GM21737 (cell line): ENCODE measurements at regions not wholly inside any gene's neighbourhood (a gene's known extent, or its start where the extent isn't known, plus 50 kb on each side); places are given as distances from the start of the nearest gene placed in this dataset.

Source experiments
- ATAC-seq: cut with Tn5 transposase; IDR thresholded peaks from one replicate; pipeline ENCODE4 v1.9.1; 2021; ENCODE audit warnings: mild to moderate bottlenecking, moderate library complexity; ENCODE audit not compliant: unreplicated experiment

- ATAC-seq: no peak
Observed at GRCh38 chr1:104921525-104921924, 1171.8 kb downstream of the AMY1C start.

DNA sequence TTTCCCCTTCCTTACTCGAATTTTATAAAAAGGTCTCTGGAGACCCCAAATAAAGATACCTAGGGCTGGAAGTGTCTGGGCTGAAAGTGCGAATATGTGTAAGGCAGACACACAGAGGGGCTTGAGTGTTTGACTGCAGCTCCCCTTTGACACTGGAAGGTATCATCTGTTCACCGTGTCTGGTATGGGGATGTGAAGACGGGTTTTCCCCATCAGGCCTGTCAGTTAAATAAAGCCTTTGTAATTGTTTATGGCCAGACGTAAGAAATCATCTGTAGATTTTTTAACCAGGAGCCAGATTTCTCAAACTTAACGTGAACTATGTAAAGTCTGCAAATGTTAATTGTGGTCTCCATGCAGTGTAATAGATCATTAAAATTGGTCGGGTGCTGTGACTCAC, 1173.4 kb downstream of the AMY1C start:
- ATAC-seq: no peak

DNA sequence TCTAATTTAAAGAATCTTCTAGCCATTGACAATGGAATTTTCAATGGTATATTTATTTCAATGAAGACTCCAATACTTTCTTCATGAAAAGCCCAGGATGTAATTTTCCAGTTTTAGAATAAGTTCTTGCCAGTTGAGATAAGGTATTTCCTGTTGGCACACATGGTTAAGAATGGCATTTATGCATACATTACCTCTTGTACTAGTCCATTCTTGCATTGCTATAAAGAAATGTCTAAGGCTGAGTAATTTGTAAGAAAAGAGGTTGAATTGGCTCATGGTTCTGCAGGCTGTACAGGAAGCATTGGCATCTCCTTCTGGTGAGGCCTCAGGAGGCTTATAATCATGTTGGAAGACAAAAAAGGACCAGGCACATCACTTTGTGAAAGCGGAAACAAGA, 1179.6 kb downstream of the AMY1C start:
- ATAC-seq: no peak

GRCh38 chr1:104932030-104932915, 1182.6 kb downstream of the AMY1C start:
- peak; percentile 64 for ATAC-seq

DNA sequence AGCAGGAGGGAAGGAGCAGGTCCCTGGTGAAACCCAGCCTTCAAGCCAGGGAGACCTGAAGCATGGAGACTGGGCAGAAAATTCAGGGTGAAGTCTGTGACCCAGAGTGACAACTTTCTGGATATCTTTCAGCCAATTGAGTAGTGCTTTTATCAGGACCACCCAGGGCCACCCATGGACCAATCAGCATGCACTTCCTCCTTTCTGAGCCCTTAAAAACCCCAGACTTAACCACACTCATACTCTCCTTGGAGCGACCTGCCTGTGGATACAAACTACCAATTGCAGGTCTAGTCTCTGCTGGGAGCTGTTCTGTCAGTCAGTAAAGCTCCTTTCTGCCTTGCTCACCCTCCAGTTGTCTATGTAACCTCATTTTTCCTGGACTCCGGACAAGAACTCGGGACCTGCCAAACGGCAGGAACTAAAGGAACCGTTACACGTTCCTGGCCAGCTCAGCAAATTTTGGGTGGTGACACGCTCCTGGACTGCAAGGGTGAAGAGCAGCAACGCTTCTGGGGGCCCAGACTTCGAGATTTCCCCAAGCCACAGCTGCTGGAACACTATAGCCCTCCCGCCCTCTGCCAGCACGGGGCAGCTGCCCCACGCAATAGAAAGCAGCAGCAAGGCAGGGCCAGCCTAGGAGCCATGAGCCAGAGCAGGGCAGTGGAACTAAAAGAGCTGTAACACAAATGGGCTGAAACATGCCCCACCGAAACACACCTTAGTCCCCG, 1183.4 kb downstream of the AMY1C start:
- no peak for ATAC-seq

- ATAC-seq: no peak
Observed at GRCh38 chr1:104933846-104934245, 1184.1 kb downstream of the AMY1C start.

GRCh38 chr1:104945406-104945805, 1195.7 kb downstream of the AMY1C start:
- ATAC-seq: no peak

- ATAC-seq: no peak
Observed at GRCh38 chr1:104946558-104947210, 1197.0 kb downstream of the AMY1C start.

DNA sequence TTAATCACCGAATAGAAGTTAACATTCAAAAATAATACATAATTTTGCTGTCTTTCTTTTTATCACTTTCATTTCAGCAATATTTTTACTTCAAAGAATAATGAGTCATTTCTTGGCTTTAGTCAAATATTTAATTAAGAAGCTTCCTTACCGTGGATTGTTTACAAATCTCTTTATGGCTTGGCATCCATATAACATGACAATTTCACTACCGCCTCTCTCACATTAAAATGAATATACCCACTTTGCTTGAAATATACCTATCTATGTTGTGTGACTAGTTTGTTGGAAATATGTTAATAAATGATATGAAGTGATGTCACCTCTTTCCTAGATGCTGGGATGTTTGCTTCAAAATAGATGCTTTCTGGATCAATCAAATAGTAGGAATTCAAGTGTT, 1203.9 kb downstream of the AMY1C start:
- ATAC-seq: no peak

GRCh38 chr1:104973516-104973915, 1223.8 kb downstream of the AMY1C start:
- ATAC-seq: no peak

GRCh38 chr1:104979651-104980050, 1230.0 kb downstream of the AMY1C start:
- ATAC-seq: no peak

DNA sequence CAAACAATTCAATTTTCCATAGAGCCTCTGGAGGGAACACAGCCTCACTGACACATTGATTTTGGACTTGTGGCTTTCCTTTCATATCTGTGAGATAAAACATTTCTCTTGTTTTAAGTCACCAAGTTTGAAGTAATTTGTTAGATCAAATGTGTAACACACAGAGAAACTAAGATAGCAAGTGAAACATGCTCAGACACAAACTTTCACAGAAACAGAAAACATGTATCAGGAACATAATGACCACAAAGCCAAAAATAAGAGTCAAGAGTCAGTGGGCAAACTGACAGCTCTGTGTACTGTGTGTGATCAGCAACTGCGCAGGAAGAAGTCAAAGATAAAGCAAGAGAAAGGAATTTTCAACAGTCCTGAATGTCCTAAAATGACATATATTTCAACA, 1237.5 kb downstream of the AMY1C start:
- ATAC-seq: peak; percentile 87

DNA sequence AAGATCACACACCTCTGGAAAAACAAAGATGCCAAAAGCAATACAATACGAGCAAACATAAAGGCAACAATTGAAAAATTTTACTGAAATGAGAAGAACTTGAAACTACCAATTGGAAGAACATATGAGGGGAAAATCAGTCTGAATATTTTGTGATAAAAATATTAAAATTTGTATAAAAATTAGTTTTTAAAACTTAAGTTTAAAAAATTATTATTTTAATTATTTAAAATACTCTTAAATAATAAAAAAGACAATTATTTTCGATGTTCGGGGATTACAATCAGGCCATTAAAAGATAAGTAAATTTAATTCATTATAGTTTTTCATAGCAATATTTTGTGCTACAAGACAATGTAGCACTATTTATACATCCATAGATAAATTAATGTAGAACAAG, 1239.3 kb downstream of the AMY1C start:
- ATAC-seq: no peak

- ATAC-seq: no peak
Observed at GRCh38 chr1:104991702-104992101, 1242.0 kb downstream of the AMY1C start.

DNA sequence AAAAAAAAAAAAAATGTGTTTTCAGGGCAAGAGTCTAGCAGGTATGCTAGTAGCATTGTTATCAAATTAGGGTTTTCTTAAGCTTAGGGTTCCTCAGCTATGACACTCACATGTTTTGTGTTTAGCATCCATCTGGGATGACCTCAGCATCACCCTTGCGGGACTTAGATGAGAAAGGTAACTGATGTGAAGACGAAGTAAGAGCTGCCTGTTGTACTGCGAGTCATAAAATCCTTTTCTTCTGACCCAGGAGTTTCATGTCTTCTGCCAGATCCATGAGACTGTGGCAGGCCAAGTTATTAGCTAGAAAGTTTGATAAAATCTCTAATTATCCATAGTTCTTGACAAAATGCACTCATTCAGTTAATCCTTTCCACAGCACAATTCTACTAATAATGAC, 1251.1 kb downstream of the AMY1C start:
- no peak for ATAC-seq

- ATAC-seq: no peak
Observed at GRCh38 chr1:105004515-105004914, 1254.8 kb downstream of the AMY1C start.

DNA sequence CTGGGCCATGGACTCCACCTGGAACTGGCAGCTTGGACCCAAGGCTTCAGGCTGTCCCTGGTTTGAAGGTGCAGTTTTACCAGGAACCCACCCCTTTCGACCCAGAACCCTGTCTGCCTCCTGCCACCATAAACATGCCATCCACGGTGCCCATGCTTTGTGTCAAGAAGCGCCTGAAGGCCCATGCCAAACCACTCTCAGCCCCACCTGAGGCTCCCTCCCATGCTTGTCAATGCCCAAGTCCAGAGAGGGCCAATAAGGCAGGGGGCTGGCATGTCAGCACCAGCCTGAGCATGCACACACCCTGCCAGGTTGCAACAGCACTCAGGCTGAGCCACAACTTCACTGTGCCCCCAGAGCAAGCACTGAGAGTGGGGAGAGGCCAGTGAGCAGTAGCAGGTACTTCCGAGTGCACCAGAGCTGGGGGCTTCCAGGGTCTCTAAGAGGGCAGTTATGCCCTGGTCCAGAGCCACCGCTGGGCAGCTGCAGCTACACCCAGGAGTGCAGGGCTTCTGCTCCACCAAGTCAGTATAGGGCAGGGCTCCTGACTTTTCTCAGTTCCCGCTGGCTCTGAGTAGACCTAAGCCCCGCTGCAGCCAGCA, 1256.0 kb downstream of the AMY1C start:
- no peak for ATAC-seq

DNA sequence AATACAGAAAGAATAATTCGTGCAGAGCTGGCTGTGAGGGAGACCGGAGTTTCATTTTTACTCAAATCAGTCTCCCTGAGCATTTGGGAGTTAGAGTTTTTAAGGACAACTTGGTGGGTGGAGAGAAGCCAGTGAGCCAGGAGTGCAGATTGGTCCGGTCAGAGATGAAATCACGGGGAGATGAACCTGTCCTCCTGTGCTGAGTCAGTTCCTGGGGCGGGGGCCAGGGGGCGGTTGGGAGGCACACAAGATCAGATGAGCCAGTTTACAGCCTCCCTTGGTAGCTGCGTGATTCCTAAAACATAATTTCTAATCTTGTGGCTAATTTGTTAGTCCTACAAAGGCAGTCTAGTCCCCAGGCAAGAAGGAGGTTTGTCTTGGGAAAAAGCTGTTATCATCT, 1267.9 kb downstream of the AMY1C start:
- ATAC-seq: no peak

DNA sequence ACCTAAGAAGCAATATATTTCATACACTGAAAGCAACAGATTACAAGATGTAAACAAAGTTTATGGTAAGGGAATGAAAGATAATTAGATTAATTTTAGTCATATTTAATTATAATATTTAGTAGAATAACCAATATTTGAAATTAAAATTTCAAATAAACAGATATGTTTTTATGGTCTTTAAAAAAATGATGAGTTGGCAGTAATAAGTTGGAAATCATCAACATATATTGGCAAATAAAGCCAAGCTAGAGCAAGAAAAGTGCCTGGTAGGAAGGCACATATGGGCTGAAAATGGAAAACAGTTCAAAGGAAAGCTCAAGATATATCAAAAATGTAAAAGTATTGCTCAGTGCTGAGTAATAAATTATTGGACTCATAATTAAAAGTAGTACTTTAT, 1274.0 kb downstream of the AMY1C start:
- ATAC-seq: no peak

GRCh38 chr1:105027838-105028471, 1278.3 kb downstream of the AMY1C start:
- ATAC-seq: no peak

DNA sequence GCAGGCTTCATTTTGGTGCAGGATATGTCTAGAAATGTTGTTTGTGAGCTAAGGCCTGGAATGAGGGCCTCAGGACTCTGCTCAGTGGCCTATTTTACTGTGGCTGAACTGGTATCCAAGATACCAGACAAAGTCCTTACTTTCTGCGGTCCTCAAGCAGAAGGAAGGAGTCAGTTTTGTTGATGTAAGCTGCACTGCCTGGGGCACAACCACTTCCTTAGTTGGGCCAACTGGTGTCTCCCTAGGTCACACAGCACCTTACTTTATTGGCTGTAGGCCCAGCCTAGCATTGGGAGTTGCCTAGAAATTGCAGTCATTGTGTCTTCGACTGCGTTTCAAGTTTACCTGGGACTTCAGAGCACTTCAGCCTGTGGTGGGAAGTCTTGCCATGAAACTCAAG, 1322.7 kb downstream of the AMY1C start:
- ATAC-seq: no peak
